GM20000 (cell line): ENCODE measurements at regions not wholly inside any gene's neighbourhood (a gene's known extent, or its start where the extent isn't known, plus 50 kb on each side); places are given as distances from the start of the nearest gene placed in this dataset.
"Not testable (repeated sequence)": the region's sequence is repeated elsewhere in the genome, so short reads cannot be mapped to it uniquely, and the experiment has no call there.

Source experiments
- DNase-seq: peaks from one replicate; pipeline ENCODE4 v3.0.0; 2012; ENCODE audit warnings: low spot score
- CTCF ChIP-seq: IDR thresholded peaks from 2 replicates; pipeline ENCODE4 v1.5.1; 2012; ENCODE audit warnings: mild to moderate bottlenecking, control low read depth; ENCODE audit errors: extremely low read depth, missing control alignments

GRCh38 chr2:56816666-56817065 lies 632.9 kb downstream of the CCDC85A start:
- no peak for DNase-seq
- no peak for TF ChIP-seq CTCF

GRCh38 chr2:56831780-56832179 lies 648.0 kb downstream of the CCDC85A start:
- TF ChIP-seq CTCF: no peak
- DNase-seq: no peak

GRCh38 chr2:56834686-56835085 lies 650.9 kb downstream of the CCDC85A start:
- no peak for TF ChIP-seq CTCF
- DNase-seq: no peak

GRCh38 chr2:56840009-56840408 lies 656.2 kb downstream of the CCDC85A start:
- not testable (repeated sequence) for DNase-seq

- DNase-seq: no peak
- no peak for TF ChIP-seq CTCF
These were observed 677.2 kb downstream of the CCDC85A start for GRCh38 chr2:56860991-56861390.

GRCh38 chr2:56871644-56872043 lies 687.9 kb downstream of the CCDC85A start:
- DNase-seq: no peak
- no peak for TF ChIP-seq CTCF

- no peak for DNase-seq
- no peak for TF ChIP-seq CTCF
These were observed 690.9 kb downstream of the CCDC85A start for GRCh38 chr2:56874717-56875116.

- TF ChIP-seq CTCF: no peak
- no peak for DNase-seq
These were observed 705.9 kb downstream of the CCDC85A start for GRCh38 chr2:56889738-56890137.
